Colon (tissue), 2 donors: ENCODE measurements at regions not wholly inside any gene's neighbourhood (a gene's known extent, or its start where the extent isn't known, plus 50 kb on each side); places are given as distances from the start of the nearest gene placed in this dataset.

Experiments used
- FAIRE-seq: peaks from 2 replicates; lab custom pipeline; 2012; peaks lifted over from hg19 to GRCh38; lab: Jason Lieb, UNC
- donor health status: control.
- donor health status: control.

- no peak for FAIRE-seq
These were observed 135.1 kb upstream of the SLC22A23 start for GRCh38 chr6:3591970-3592369.

- FAIRE-seq: no peak
These were observed 130.8 kb upstream of the SLC22A23 start for GRCh38 chr6:3587660-3588059.

- FAIRE-seq: no peak
These were observed 128.6 kb upstream of the SLC22A23 start for GRCh38 chr6:3585320-3585935.

GRCh38 chr6:3584606-3585005, 127.8 kb upstream of the SLC22A23 start:
- no peak for FAIRE-seq

- FAIRE-seq: no peak
These were observed 124.6 kb upstream of the SLC22A23 start for GRCh38 chr6:3581469-3581868.

DNA sequence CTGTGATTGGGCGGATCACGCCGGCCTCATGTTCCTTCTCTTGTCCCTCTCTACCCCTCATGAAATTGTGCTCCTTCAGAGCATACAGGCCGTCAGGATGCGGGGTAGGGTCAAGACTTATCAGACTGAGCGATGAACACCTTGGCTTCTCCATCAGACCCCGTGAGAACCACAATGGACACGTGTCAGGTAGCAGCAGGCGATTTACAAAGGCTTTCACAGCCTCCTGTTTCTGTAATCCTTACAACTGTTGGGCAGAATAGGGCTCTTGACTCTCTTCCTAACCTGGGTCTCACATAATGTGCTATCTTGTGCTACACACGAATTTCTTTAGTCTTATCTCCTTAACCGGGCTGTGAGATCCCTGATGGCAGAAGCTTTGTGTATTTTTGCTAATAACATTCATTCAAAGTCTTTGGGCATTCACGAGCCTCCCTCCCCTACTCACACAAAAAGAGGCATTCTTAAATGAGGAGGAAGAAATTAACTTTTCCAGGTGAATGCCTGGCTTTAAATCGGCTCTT, 122.9 kb upstream of the SLC22A23 start:
- no peak for FAIRE-seq

- FAIRE-seq: no peak
These were observed 122.1 kb upstream of the SLC22A23 start for GRCh38 chr6:3578981-3579380.

DNA sequence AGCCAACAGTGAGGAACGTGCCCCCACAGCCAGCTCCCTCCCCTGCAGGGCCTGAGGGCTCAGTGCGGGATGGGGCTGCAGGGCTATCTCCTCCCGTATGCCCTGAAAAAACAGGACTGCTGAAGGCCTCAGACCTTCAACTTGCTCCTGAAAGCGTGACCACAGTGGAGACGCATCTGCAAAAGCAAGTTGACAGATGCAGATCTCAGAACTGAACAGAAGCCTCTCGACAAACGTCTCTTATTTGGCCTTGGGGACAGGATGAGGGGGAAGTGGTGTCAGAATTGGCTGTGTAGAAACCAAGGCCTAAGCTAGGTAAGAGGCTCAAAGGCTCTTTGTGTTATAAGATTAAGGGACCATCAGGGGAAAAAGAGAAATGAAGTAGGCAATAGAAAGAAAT, 120.7 kb upstream of the SLC22A23 start:
- FAIRE-seq: no peak

DNA sequence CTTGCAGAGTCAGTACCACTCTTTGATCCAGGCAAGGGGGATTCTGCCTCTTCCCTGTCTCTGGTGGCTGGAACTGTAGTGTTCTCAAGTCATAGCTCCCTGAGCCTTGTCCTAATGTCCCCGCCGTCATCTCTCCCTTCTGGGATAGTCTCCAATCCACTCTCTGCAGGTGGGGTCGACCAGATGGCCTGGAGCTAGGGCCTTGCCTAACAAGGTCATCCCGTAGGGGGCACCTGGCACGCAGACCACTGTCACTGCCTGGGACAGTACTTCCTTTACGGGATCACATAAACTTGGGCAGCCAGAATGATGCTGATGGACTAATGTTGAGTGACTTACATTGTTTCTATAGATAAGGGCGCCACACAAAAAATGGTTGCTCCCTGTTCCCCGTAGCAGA, 118.9 kb upstream of the SLC22A23 start:
- no peak for FAIRE-seq

GRCh38 chr6:3575166-3575565, 118.3 kb upstream of the SLC22A23 start:
- no peak for FAIRE-seq

DNA sequence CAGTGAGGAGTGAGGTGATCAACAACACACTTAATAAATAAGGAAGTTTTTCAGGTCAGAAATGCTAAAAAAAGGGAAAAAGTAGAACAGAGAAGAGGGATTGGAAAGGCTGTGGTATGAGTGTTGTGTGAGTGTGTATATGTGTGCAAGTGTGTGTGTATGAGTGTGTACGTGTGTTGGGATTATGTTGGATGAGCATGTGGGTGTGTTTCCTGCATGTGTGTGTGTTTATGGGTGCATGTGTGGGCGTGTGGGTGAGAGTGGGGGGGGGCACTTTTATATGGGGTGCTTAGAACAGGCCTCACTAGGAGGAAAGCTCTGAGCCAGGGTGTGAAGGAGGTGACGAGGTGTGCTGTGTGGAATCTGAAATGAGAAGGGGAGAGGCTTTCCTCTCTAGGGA, 116.8 kb upstream of the SLC22A23 start:
- FAIRE-seq: no peak

DNA sequence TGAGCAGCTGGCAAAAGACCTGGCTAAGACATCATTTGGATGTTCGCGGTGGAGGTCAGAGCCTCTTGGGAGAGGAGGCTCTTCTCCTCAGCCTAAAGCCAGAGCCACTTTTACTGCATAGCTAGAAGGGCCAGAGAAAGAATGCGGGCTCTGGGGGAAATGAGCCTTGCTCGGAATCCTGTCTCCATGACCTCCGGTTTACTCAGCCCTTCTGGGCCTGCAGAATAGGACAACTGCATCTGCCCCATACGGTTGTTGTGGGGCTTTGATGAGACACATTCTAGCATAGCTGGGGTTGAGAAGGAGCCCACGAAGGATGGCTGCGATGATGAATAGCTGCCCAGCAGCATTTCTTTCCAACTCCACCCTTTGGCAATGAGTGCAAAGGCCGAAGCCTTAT, 115.0 kb upstream of the SLC22A23 start:
- FAIRE-seq: no peak

- no peak for FAIRE-seq
These were observed 114.4 kb upstream of the SLC22A23 start for GRCh38 chr6:3571250-3571681.

GRCh38 chr6:3569816-3570215, 113.0 kb upstream of the SLC22A23 start:
- no peak for FAIRE-seq

DNA sequence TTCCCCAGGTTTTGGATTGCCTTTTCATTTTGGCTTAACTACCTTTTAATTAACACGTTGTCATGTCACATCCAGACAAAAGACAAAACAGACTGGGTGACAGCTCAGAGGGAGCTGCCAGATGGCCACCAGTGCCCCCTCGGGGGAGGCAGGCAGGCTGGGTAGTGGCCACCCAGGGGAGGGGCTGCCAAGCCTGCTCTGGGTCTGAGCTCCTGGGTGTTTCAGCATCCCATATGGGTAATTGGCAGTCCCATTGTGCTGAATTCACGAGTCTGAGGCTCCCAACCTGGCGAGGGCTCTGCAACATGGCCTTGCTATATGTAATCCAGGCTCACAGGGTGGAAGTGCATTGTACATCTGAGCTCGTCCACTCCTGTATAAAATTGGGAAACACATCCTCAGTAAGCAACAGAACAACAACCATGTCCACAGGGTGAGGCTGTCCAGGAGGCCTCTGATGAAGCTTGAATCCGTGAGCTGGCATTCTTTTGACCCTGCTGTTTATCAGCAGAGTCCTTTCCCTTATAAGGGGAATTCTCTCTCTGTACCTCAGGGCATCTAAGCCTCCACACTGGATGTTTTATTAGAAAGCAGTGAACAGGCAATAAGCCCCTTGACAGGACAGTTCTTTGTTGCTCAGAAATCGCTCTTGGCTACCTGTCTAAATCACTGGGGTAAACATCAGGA, 111.7 kb upstream of the SLC22A23 start:
- FAIRE-seq: no peak

GRCh38 chr6:3566812-3567211, 110.0 kb upstream of the SLC22A23 start:
- FAIRE-seq: no peak

DNA sequence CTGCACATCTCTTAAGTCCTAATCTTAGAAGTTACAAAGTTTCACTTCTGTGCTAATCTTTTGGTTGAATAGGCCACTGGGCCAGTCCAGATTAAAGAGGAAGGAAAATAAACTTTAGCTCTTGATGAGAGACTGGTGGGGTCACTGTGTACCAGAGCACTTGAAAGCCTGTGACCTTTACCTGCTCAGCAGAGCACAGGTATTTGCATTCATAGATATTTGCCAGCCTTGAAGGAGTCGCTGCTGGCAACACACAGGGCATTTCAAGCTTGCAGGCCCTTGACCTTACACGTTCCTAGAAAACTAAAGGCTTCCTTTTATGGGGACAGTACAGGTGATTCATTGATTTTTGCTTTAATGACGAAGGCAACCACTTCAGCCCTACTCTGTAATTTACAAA, 108.4 kb upstream of the SLC22A23 start:
- FAIRE-seq: no peak

- FAIRE-seq: no peak
These were observed 104.9 kb upstream of the SLC22A23 start for GRCh38 chr6:3561725-3562124.

- no peak for FAIRE-seq
These were observed 103.4 kb upstream of the SLC22A23 start for GRCh38 chr6:3560211-3560610.

- FAIRE-seq: no peak
These were observed 102.7 kb upstream of the SLC22A23 start for GRCh38 chr6:3559561-3559960.

- no peak for FAIRE-seq
These were observed 100.5 kb upstream of the SLC22A23 start for GRCh38 chr6:3557336-3557735.

GRCh38 chr6:3553254-3553653, 96.4 kb upstream of the SLC22A23 start:
- FAIRE-seq: no peak

DNA sequence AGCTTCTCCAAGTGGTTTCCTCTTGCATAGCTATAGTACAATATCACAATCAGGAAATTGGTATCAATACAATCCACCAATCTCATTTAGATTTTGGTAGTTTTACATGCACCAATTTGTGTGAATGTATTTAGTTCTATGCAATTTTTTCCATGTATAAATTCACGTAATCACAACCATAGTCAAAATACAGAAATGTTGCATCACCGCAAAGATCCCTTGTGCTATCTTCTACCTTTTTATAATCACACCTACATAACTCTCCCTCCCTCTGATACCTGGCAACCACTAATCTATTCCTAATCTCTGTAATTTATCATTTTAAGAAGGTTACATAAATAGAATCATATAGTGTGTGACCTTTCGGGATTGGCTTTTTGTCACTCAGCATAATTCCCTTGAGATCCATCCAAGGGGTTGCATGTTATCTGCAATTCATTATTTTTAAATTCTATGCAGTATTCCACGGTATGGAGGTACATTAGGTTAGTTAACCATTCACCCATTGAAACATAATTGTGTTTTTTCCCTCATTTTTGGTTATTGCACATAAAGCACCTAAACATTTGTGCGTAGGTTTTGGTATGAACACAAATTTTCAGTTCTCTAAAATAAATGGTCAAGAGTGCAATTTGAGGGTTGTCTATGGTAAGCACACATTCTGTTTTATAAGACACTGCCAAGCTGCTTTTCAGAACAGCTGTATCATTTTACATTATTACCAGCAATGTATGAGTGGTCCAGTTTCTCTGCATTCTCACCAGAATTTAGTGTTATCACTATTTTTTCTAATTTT, 95.1 kb upstream of the SLC22A23 start:
- FAIRE-seq: no peak
